SK-N-SH treated with all-trans-retinoic acid at 6 μM for 48 hours (cell line): ENCODE measurements at regions not wholly inside any gene's neighbourhood (a gene's known extent, or its start where the extent isn't known, plus 50 kb on each side); places are given as distances from the start of the nearest gene placed in this dataset.
"Not testable (repeated sequence)": the region's sequence is repeated elsewhere in the genome, so short reads cannot be mapped to it uniquely, and the experiment has no call there.

Experiments
- ATAC-seq: fragments of 200-7000 bp; cut with Tn5 transposase; 3 replicates; pipeline ENCODE4 v1.9.1; 2020; ENCODE audit warnings: mild to moderate bottlenecking, moderate library complexity
- ARNTL ChIP-seq: fragments of 450-650 bp; formaldehyde crosslinking; IDR thresholded peaks from 2 replicates; pipeline ENCODE4 v1.5.0; 2020; ENCODE audit warnings: low read depth, mild to moderate bottlenecking, moderate library complexity, borderline replicate concordance
- BACH2 ChIP-seq: fragments of 250-450 bp; sonication (Bioruptor Pico); IDR thresholded peaks from 2 replicates; pipeline ENCODE4 v1.9.0; 2021; ENCODE audit warnings: mild to moderate bottlenecking, borderline replicate concordance
- CREB5 ChIP-seq: fragments of 250-450 bp; sonication (Bioruptor Pico); IDR thresholded peaks from 2 replicates; pipeline ENCODE4 v1.5.1; 2020; ENCODE audit warnings: low read depth, mild to moderate bottlenecking, moderate library complexity
- CSDC2 ChIP-seq: fragments of 250-450 bp; sonication (Bioruptor Pico); IDR thresholded peaks from 2 replicates; pipeline ENCODE4 v1.5.0; 2020; ENCODE audit warnings: mild to moderate bottlenecking, moderate library complexity
- CSRNP3 ChIP-seq: fragments of 250-450 bp; sonication (Bioruptor Pico); IDR thresholded peaks from 2 replicates; pipeline ENCODE4 v1.5.1; 2021; ENCODE audit warnings: mild to moderate bottlenecking, moderate library complexity
- ESRRG ChIP-seq: fragments of 250-450 bp; sonication (Bioruptor Pico); IDR thresholded peaks from 2 replicates; pipeline ENCODE4 v1.6.1; 2021; ENCODE audit warnings: mild to moderate bottlenecking
- GLIS3 ChIP-seq: fragments of 250-450 bp; sonication (Bioruptor Pico); IDR thresholded peaks from 2 replicates; pipeline ENCODE4 v1.5.0; 2020; ENCODE audit warnings: mild to moderate bottlenecking, moderate library complexity
- ISL1 ChIP-seq: fragments of 250-450 bp; sonication (Bioruptor Pico); IDR thresholded peaks from 2 replicates; pipeline ENCODE4 v2.1.2; 2022; ENCODE audit warnings: mild to moderate bottlenecking, moderate library complexity
- OSR1 ChIP-seq: fragments of 250-450 bp; sonication (Bioruptor Pico); IDR thresholded peaks from 2 replicates; pipeline ENCODE4 v1.8.0; 2022; ENCODE audit warnings: moderate library complexity, mild to moderate bottlenecking, inconsistent platforms
- PATZ1 ChIP-seq: fragments of 250-450 bp; sonication (Bioruptor Pico); IDR thresholded peaks from 2 replicates; pipeline ENCODE4 v1.8.0; 2020; ENCODE audit warnings: mild to moderate bottlenecking, moderate library complexity, borderline replicate concordance
- POU6F1 ChIP-seq: fragments of 250-450 bp; sonication (Bioruptor Pico); IDR thresholded peaks from 2 replicates; pipeline ENCODE4 v1.8.0; 2021; ENCODE audit warnings: low read depth, mild to moderate bottlenecking, moderate library complexity, borderline replicate concordance
- PPARA ChIP-seq: fragments of 250-450 bp; sonication (Bioruptor Pico); IDR thresholded peaks from 2 replicates; pipeline ENCODE4 v1.5.0; 2020; ENCODE audit warnings: mild to moderate bottlenecking, borderline replicate concordance
- RARB ChIP-seq: fragments of 250-450 bp; sonication (Bioruptor Pico); IDR thresholded peaks from 2 replicates; pipeline ENCODE4 v1.8.0; 2021; ENCODE audit warnings: mild to moderate bottlenecking, moderate library complexity
- SNAI2 ChIP-seq: fragments of 250-450 bp; sonication (Bioruptor Pico); IDR thresholded peaks from 2 replicates; pipeline ENCODE4 v1.5.0; 2020; ENCODE audit warnings: mild to moderate bottlenecking, moderate library complexity
- TCF4 ChIP-seq: fragments of 250-450 bp; sonication (Bioruptor Pico); IDR thresholded peaks from 2 replicates; pipeline ENCODE4 v1.8.0; 2021; ENCODE audit warnings: mild to moderate bottlenecking, moderate library complexity, borderline replicate concordance
- TOX ChIP-seq: fragments of 250-450 bp; sonication (Bioruptor Pico); IDR thresholded peaks from 2 replicates; pipeline ENCODE4 v1.8.0; 2021; ENCODE audit warnings: mild to moderate bottlenecking, moderate library complexity, borderline replicate concordance
- TSHZ2 ChIP-seq: fragments of 250-450 bp; sonication (Bioruptor Pico); IDR thresholded peaks from 2 replicates; pipeline ENCODE4 v1.5.0; 2020; ENCODE audit warnings: mild to moderate bottlenecking, moderate library complexity
- ZC3H10 ChIP-seq: fragments of 250-450 bp; sonication (Bioruptor Pico); IDR thresholded peaks from 2 replicates; pipeline ENCODE4 v1.5.1; 2021; ENCODE audit warnings: mild to moderate bottlenecking, moderate library complexity
- ZFP30 ChIP-seq: fragments of 450-650 bp; formaldehyde crosslinking; IDR thresholded peaks from 2 replicates; pipeline ENCODE4 v1.5.0; 2022; ENCODE audit warnings: mild to moderate bottlenecking, moderate library complexity
- ZNF565 ChIP-seq: fragments of 450-650 bp; formaldehyde crosslinking; conservative IDR thresholded peaks from 2 replicates; pipeline ENCODE4 v1.5.0; 2020; ENCODE audit warnings: low read depth, mild to moderate bottlenecking, moderate library complexity
- ZNF8 ChIP-seq: fragments of 450-650 bp; formaldehyde crosslinking; IDR thresholded peaks from 2 replicates; pipeline ENCODE4 v1.5.0; 2020; ENCODE audit warnings: mild to moderate bottlenecking, moderate library complexity

- ATAC-seq: not testable (repeated sequence)
Observed at GRCh38 chr3:197618408-197618807, 62.6 kb upstream of the BDH1 start.

GRCh38 chr3:197615430-197615829 lies 59.7 kb upstream of the BDH1 start:
- TF ChIP-seq ZFP30 (CRISPR knock-in tag) (no peak), SNAI2 (CRISPR knock-in tag) (no peak), ESRRG (CRISPR knock-in tag) (no peak), ARNTL (CRISPR knock-in tag) (no peak), ZNF565 (CRISPR knock-in tag) (no peak), POU6F1 (CRISPR knock-in tag) (no peak), GLIS3 (CRISPR knock-in tag) (no peak), CSDC2 (CRISPR knock-in tag) (no peak), RARB (CRISPR knock-in tag) (no peak), OSR1 (CRISPR knock-in tag) (no peak), PPARA (CRISPR knock-in tag) (no peak), ZC3H10 (CRISPR knock-in tag) (no peak), ZNF8 (CRISPR knock-in tag) (no peak), TCF4 (CRISPR knock-in tag) (no peak), CREB5 (CRISPR knock-in tag) (no peak), BACH2 (CRISPR knock-in tag) (no peak), PATZ1 (CRISPR knock-in tag) (no peak), TOX (CRISPR knock-in tag) (no peak), TSHZ2 (no peak), CSRNP3 (CRISPR knock-in tag) (no peak)
- no peak for ATAC-seq

- ATAC-seq: not testable (repeated sequence)
Observed at GRCh38 chr3:197614134-197614533, 58.4 kb upstream of the BDH1 start.

GRCh38 chr3:197613199-197613598 lies 57.4 kb upstream of the BDH1 start:
- ATAC-seq: no peak
- TF ChIP-seq CSRNP3 (CRISPR knock-in tag) (no peak), ZC3H10 (CRISPR knock-in tag) (no peak), PPARA (CRISPR knock-in tag) (no peak), TSHZ2 (no peak), ZFP30 (CRISPR knock-in tag) (no peak), RARB (CRISPR knock-in tag) (no peak), ZNF565 (CRISPR knock-in tag) (no peak), PATZ1 (CRISPR knock-in tag) (no peak), OSR1 (CRISPR knock-in tag) (no peak), ISL1 (CRISPR knock-in tag) (no peak)
